Endothelial cell of umbilical vein (primary cell): ENCODE measurements at regions not wholly inside any gene's neighbourhood (a gene's known extent, or its start where the extent isn't known, plus 50 kb on each side); places are given as distances from the start of the nearest gene placed in this dataset.

ENCODE experiments used
- BruUV-seq: library from RNA; stranded (reverse); fragments of 400-500 nt; replicated peaks from 2 replicates; lab custom pipeline; 2021; lab: Mats Ljungman, UMichigan
- CTCF ChIA-PET: fragments of 300-600, 350-600 bp; sonication (Branson Sonifier 250); formaldehyde crosslinking; loops from one replicate; lab custom pipeline; 2021; ENCODE audit warnings: antibody characterized with exemption, inconsistent platforms; lab: Charles Lee
- POLR2A ChIA-PET: fragments of 300-600, 350-600 bp; sonication (Branson Sonifier 250); formaldehyde crosslinking; loops from one replicate; lab custom pipeline; 2021; ENCODE audit warnings: antibody characterized with exemption, inconsistent platforms; lab: Charles Lee
- DNase-seq: peaks from one replicate; pipeline ENCODE4 v3.0.0-alpha.2; 2011; ENCODE audit warnings: low read depth, low spot score
- FAIRE-seq: peaks from 2 replicates; lab custom pipeline; 2011; peaks lifted over from hg19 to GRCh38; lab: Jason Lieb, UNC
- H2AFZ ChIP-seq: 2 replicates; pipeline ENCODE4 v1.6.0; 2012; ENCODE audit warnings: low read depth, low read length, control low read depth, inconsistent platforms
- H3K27ac ChIP-seq: 2 replicates; pipeline ENCODE4 v1.5.1; 2011; ENCODE audit warnings: low read depth, mild to moderate bottlenecking, control low read depth, low read length, moderate library complexity; ENCODE audit not compliant: insufficient read depth
- H3K27me3 ChIP-seq, 2 experiments: 2 replicates each; pipeline versions ENCODE4 v1.6.0 to v1.6.1; 2011; ENCODE audit warnings: low read length in 2 of 2, mixed read lengths in 1 of 2; ENCODE audit not compliant: control insufficient read depth in 2 of 2, insufficient read depth in 2 of 2
- H3K36me3 ChIP-seq, 2 experiments: 2 replicates in 1 of 2; 3 replicates in 1 of 2; pipeline ENCODE4 v1.5.1; 2011; ENCODE audit warnings: low read length in 2 of 2, mild to moderate bottlenecking in 1 of 2, moderate library complexity in 1 of 2; ENCODE audit not compliant: control insufficient read depth in 2 of 2, insufficient read depth in 2 of 2; ENCODE audit errors: extremely low read depth in 1 of 2
- H3K4me1 ChIP-seq: 3 replicates; pipeline ENCODE4 v1.5.1; 2011; ENCODE audit warnings: mild to moderate bottlenecking, low read length; ENCODE audit not compliant: control insufficient read depth, insufficient read depth; ENCODE audit errors: extremely low read depth
- H3K4me2 ChIP-seq: 2 replicates; pipeline ENCODE4 v1.6.1; 2011; ENCODE audit warnings: low read length, control low read depth, mixed read lengths; ENCODE audit not compliant: insufficient read depth
- H3K4me3 ChIP-seq, 3 experiments: fragments of 200-600 bp in 1 of 3; sonication (generic), shearing (Covaris generic) in 1 of 3; replicated peaks in 1 of 3; 2 replicates each; pipeline ENCODE4 v1.5.1; 2011 to 2016; ENCODE audit warnings: control low read depth in 3 of 3, low read length in 3 of 3, mild to moderate bottlenecking in 2 of 3, inconsistent platforms in 1 of 3, low read depth in 1 of 3, moderate library complexity in 1 of 3; ENCODE audit not compliant: insufficient read depth in 1 of 3
- H3K79me2 ChIP-seq: 2 replicates; pipeline ENCODE4 v1.6.0; 2012; ENCODE audit warnings: low read length, inconsistent platforms; ENCODE audit not compliant: control insufficient read depth, insufficient read depth
- H3K9ac ChIP-seq: replicated peaks from 2 replicates; pipeline ENCODE3; 2011; ENCODE audit warnings: low read length, control low read depth; ENCODE audit not compliant: insufficient read depth; ENCODE audit errors: extremely low read depth
- H3K9me1 ChIP-seq: replicated peaks from 3 replicates; pipeline ENCODE4 v1.6.0; 2011; ENCODE audit warnings: mild to moderate bottlenecking, low read length; ENCODE audit not compliant: control insufficient read depth, insufficient read depth; ENCODE audit errors: extremely low read depth
- H3K9me3 ChIP-seq: replicated peaks from 2 replicates; pipeline ENCODE4 v1.5.1; 2012; ENCODE audit warnings: low read length, inconsistent platforms; ENCODE audit not compliant: control insufficient read depth, insufficient read depth
- H4K20me1 ChIP-seq: replicated peaks from 2 replicates; pipeline ENCODE3; 2011; ENCODE audit warnings: mild to moderate bottlenecking, low read length; ENCODE audit not compliant: control insufficient read depth, insufficient read depth; ENCODE audit errors: extremely low read depth
- EZH2 ChIP-seq: IDR thresholded peaks from 2 replicates; pipeline ENCODE4 v1.6.1; 2012; ENCODE audit warnings: borderline replicate concordance, low read depth, mild to moderate bottlenecking, moderate library complexity, low read length, inconsistent platforms; ENCODE audit not compliant: severe bottlenecking
- FOS ChIP-seq: IDR thresholded peaks from 2 replicates; pipeline ENCODE4 v1.6.1; 2011; ENCODE audit warnings: mild to moderate bottlenecking, low read length, moderate library complexity, borderline replicate concordance; ENCODE audit not compliant: insufficient read depth
- GATA2 ChIP-seq: IDR thresholded peaks from 2 replicates; pipeline ENCODE4 v1.7.0; 2011; ENCODE audit warnings: low read depth, mild to moderate bottlenecking, moderate library complexity, mixed read lengths, low read length; ENCODE audit not compliant: insufficient read length, insufficient read depth
- JUN ChIP-seq: IDR thresholded peaks from 2 replicates; pipeline ENCODE4 v1.6.1; 2011; ENCODE audit warnings: borderline replicate concordance, low read depth; ENCODE audit not compliant: insufficient read length, insufficient read depth
- MAX ChIP-seq: IDR thresholded peaks from 2 replicates; pipeline ENCODE4 v1.6.1; 2011; ENCODE audit not compliant: insufficient read depth, insufficient read length
- MYC ChIP-seq: IDR thresholded peaks from one replicate; pipeline ENCODE4 v1.6.1; 2011; ENCODE audit warnings: mild to moderate bottlenecking, low read depth, low read length
- POLR2A ChIP-seq: IDR thresholded peaks from 2 replicates; pipeline ENCODE4 v1.6.1; 2012; ENCODE audit warnings: low read depth, mild to moderate bottlenecking, control low read depth, low read length
- POLR2AphosphoS5 ChIP-seq: IDR thresholded peaks from 2 replicates; pipeline ENCODE4 v1.6.1; 2012; ENCODE audit warnings: low read depth, mild to moderate bottlenecking, control low read depth, low read length, moderate library complexity; ENCODE audit not compliant: insufficient read depth
- dilution Hi-C: fragments of 300-500 bp; cut with MboI; formaldehyde crosslinking; loops from one replicate; pipeline ENCODE4 v1.15.0; 2019; ENCODE audit warnings: low sequenced_read_pairs; ENCODE audit not compliant: extremely low pct_ligation_motif_present
- intact Hi-C: fragments of 100-400 bp; cut with micrococcal nuclease; formaldehyde crosslinking; loops from one replicate; pipeline ENCODE4 v1.10.0; 2022
- TF ChIP-seq, protein P1 (sequence below), 2 donors: IDR thresholded peaks; 1 replicate in 1 of 2; 2 replicates in 1 of 2; pipeline ENCODE4 v1.5.1; 2011; ENCODE audit warnings: low read length in 2 of 2, mild to moderate bottlenecking in 2 of 2, moderate library complexity in 2 of 2, control low read depth in 1 of 2, inconsistent platforms in 1 of 2, low read depth in 1 of 2; ENCODE audit not compliant: insufficient read depth in 1 of 2; ENCODE audit errors: extremely low read depth in 1 of 2

DNA sequence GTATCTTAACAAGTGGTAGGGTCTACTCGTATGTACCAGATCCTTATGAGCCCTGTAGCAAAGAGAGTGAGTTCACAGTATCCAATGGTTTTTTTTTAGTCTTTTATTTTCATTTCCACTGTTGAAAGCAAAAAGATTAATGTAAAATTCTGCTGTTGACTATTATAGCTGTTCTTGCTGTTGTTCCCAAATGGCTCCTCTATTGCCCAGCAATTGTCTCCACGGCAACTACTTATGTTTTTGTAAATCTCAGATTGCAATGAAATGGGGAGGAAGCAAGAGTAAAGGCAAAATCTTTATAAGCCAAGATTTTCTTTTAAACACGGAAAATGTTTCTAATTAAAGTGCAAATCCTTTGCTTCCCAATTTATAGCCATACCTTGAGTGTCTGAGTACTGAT lies 406.1 kb downstream of the EPM2A start:
- Histone ChIP-seq H3K4me1 (no peaks in the 10 kb centered on the region), H2AFZ (no peak overlapping the region), H3K9ac (no peak overlapping the region), H3K4me2 (no peak overlapping the region), H4K20me1 (no peaks in the 10 kb centered on the region), H3K9me1 (no peaks in the 10 kb centered on the region), H3K4me3 (no peak overlapping the region), H3K36me3 (no peaks in the 10 kb centered on the region), H3K79me2 (no peaks in the 10 kb centered on the region), H3K27ac (no peak overlapping the region), H3K9me3 (no peaks in the 10 kb centered on the region), H3K27me3 (no peaks in the 10 kb centered on the region)
- dilution Hi-C loops (no loop called here), intact Hi-C loops (no loop called here)
- TF ChIP-seq, protein P1, sequence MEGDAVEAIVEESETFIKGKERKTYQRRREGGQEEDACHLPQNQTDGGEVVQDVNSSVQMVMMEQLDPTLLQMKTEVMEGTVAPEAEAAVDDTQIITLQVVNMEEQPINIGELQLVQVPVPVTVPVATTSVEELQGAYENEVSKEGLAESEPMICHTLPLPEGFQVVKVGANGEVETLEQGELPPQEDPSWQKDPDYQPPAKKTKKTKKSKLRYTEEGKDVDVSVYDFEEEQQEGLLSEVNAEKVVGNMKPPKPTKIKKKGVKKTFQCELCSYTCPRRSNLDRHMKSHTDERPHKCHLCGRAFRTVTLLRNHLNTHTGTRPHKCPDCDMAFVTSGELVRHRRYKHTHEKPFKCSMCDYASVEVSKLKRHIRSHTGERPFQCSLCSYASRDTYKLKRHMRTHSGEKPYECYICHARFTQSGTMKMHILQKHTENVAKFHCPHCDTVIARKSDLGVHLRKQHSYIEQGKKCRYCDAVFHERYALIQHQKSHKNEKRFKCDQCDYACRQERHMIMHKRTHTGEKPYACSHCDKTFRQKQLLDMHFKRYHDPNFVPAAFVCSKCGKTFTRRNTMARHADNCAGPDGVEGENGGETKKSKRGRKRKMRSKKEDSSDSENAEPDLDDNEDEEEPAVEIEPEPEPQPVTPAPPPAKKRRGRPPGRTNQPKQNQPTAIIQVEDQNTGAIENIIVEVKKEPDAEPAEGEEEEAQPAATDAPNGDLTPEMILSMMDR (IDR thresholded peaks at IDR 0.05; ENCODE audit: extremely low read depth in 1 of 2, insufficient read depth in 1 of 2, low read depth in 1 of 2, low read length in 2 of 2) = no peak
- no peak for TF ChIP-seq JUN
- no peak for TF ChIP-seq MAX
- no peak for TF ChIP-seq GATA2
- no peak for TF ChIP-seq POLR2AphosphoS5
- TF ChIP-seq POLR2A = no peak
- no peak for TF ChIP-seq EZH2
- TF ChIP-seq FOS = no peak
- no peak for TF ChIP-seq MYC
- no TSS peak for BruUV-seq
- ChIA-PET CTCF (no interaction called here), POLR2A (no interaction called here)
- DNase-seq (no peak), FAIRE-seq (no peak)
